Tibial nerve (tissue), 4 donors: ENCODE measurements at regions not wholly inside any gene's neighbourhood (a gene's known extent, or its start where the extent isn't known, plus 50 kb on each side); places are given as distances from the start of the nearest gene placed in this dataset.

Experiments used
- EP300 ChIP-seq, 2 donors: sonication (generic); formaldehyde crosslinking; IDR thresholded peaks; one replicate each; pipeline ENCODE4 v1.6.1; 2017; ENCODE audit warnings: antibody characterized with exemption in 2 of 2, mild to moderate bottlenecking in 1 of 2
- POLR2A ChIP-seq, 2 donors: fragments of 450-650 bp; IDR thresholded peaks; one replicate each; pipeline ENCODE4 v1.6.1; 2017; ENCODE audit warnings: antibody characterized with exemption in 2 of 2, mild to moderate bottlenecking in 2 of 2, moderate library complexity in 2 of 2
- TF ChIP-seq, protein P1 (sequence below), 5 experiments: fragments of 200-600 bp in 3 of 5; fragments of 450-650 bp in 2 of 5; sonication (generic) in 3 of 5; IDR thresholded peaks; one replicate each; pipeline ENCODE4 v1.5.1; 2016 to 2019; ENCODE audit warnings: antibody characterized with exemption in 5 of 5, mild to moderate bottlenecking in 3 of 5, moderate library complexity in 2 of 5

DNA sequence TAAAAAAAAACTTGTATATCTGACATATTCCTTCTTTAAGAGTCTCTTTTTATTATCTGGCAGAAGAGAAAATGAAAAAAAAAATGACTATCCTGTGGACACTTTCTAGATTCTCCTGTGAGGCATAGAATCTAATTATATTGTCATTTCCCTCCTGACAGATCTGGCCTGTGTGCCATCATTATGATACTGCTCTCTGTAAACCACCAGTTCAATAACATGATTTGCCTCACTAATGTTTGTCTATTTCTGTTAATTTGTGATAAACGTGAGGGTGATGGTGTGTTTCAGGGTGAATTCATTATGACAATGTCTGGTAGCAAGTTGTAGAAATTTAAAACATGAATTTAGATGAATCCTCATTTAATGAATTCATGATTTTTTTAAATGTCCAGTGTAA lies 844.5 kb upstream of the ADGRB3 start:
- TF ChIP-seq, protein P1, sequence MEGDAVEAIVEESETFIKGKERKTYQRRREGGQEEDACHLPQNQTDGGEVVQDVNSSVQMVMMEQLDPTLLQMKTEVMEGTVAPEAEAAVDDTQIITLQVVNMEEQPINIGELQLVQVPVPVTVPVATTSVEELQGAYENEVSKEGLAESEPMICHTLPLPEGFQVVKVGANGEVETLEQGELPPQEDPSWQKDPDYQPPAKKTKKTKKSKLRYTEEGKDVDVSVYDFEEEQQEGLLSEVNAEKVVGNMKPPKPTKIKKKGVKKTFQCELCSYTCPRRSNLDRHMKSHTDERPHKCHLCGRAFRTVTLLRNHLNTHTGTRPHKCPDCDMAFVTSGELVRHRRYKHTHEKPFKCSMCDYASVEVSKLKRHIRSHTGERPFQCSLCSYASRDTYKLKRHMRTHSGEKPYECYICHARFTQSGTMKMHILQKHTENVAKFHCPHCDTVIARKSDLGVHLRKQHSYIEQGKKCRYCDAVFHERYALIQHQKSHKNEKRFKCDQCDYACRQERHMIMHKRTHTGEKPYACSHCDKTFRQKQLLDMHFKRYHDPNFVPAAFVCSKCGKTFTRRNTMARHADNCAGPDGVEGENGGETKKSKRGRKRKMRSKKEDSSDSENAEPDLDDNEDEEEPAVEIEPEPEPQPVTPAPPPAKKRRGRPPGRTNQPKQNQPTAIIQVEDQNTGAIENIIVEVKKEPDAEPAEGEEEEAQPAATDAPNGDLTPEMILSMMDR (IDR thresholded peaks at IDR 0.05): no peak
- TF ChIP-seq POLR2A (IDR thresholded peaks at IDR 0.05): no peak
- TF ChIP-seq EP300 (IDR thresholded peaks at IDR 0.05): no peak
